Heart left ventricle (tissue), 16 donors: ENCODE measurements at regions not wholly inside any gene's neighbourhood (a gene's known extent, or its start where the extent isn't known, plus 50 kb on each side); places are given as distances from the start of the nearest gene placed in this dataset.
A peak's percentile ranks its signal among the peaks of the same experiment; 100 is the strongest.

Experiments used
- ATAC-seq, 4 donors: fragments of 200-7000 bp; cut with Tn5 transposase; one replicate each; pipeline ENCODE4 v1.9.1; 2020 to 2022; ENCODE audit warnings: moderate library complexity in 4 of 4, mild to moderate bottlenecking in 3 of 4, moderate number of reproducible peaks in 1 of 4
- DNase-seq, 5 donors: peaks; one replicate each; pipeline ENCODE4 v3.0.0-alpha.2; 2020
- H3K27ac ChIP-seq, 12 donors: fragments of 200-600 bp; sonication (generic) in 4 of 12; one replicate each; pipeline versions ENCODE4 v1.5.0 to v1.8.0; 2016 to 2022; ENCODE audit warnings: mild to moderate bottlenecking in 2 of 12
- H3K27me3 ChIP-seq, 9 donors: fragments of 200-600 bp; sonication (generic) in 2 of 9; one replicate each; pipeline versions ENCODE4 v1.5.1 to v1.8.0; 2016 to 2022; ENCODE audit warnings: mild to moderate bottlenecking in 3 of 9
- H3K36me3 ChIP-seq, 9 donors: fragments of 200-600 bp; sonication (generic) in 2 of 9; one replicate each; pipeline versions ENCODE4 v1.5.0 to v1.8.0; 2018 to 2022; ENCODE audit warnings: mild to moderate bottlenecking in 2 of 9
- H3K4me1 ChIP-seq, 12 donors: fragments of 200-600 bp; sonication (generic) in 4 of 12; one replicate each; pipeline versions ENCODE4 v1.5.0 to v1.8.0; 2016 to 2022; ENCODE audit warnings: mild to moderate bottlenecking in 3 of 12
- H3K4me3 ChIP-seq, 12 donors: fragments of 200-600 bp; sonication (generic) in 4 of 12; one replicate each; pipeline versions ENCODE4 v1.5.0 to v1.8.0; 2017 to 2022; ENCODE audit warnings: mild to moderate bottlenecking in 9 of 12, moderate library complexity in 4 of 12
- H3K9me3 ChIP-seq, 12 donors: fragments of 200-600 bp; sonication (generic) in 4 of 12; one replicate each; pipeline versions ENCODE4 v1.5.0 to v1.8.0; 2016 to 2022; ENCODE audit warnings: mild to moderate bottlenecking in 1 of 12
- CTCF ChIP-seq, 12 donors: fragments of 200-600 bp; sonication (generic) in 4 of 12; IDR thresholded peaks; one replicate each; pipeline versions ENCODE4 v1.5.0 to v1.8.0; 2018 to 2022; ENCODE audit warnings: antibody characterized with exemption in 12 of 12, mild to moderate bottlenecking in 5 of 12
- POLR2A ChIP-seq, 2 donors: fragments of 450-650 bp; IDR thresholded peaks; one replicate each; pipeline ENCODE4 v1.6.1; 2017; ENCODE audit warnings: antibody characterized with exemption in 2 of 2, mild to moderate bottlenecking in 2 of 2, moderate library complexity in 2 of 2
- WGBS, 4 donors: extraction: QIAGEN DNeasy Blood & Tissue Kit in 2 of 4; methylation state at CpG; one replicate each; pipeline versions ENCODE4 v1.1.5 to v1.1.7; 2013 to 2018; 5-methylcytosine and 5-hydroxymethylcytosine counted together
- intact Hi-C, 10 donors: fragments of 100-400 bp; cut with DNase I; formaldehyde crosslinking; loops; one replicate each; pipeline versions ENCODE4 v1.11.1 to v1.14.2; 2022
- donor health status: ischemic (EF 13 %, LVEDD 7.1; RV severe dilation, severe dysfunction).
- donor health status: healthy with polysubstance abuse.
- donor health status: DM: no; HTN: yes; CAD: no.
- donor health status: DM: no; HTN: no; CAD: no.
- donor health status: ischemic (EF 25% LVEDD 6.9; RV normal size, moderate dysfunction).
- donor health status: ischemic (EF 25% LVEDD 5.7; RV mildly dilated, moderate dysfunction).
- donor health status: healthy.
- donor health status: DM: yes; HTN: yes; CAD: no.
- donor health status: ischemic (EF 35%, LVEDD 5.7; RV mildly dilated, moderate dysfunction).
- donor health status: nonischemic (EF 11% LVEDD 7.7; RV severe dilation, severe dysfunction).
- donor health status: DM: yes; HTN: yes; CAD: no.
- donor health status: PGD.
- donor health status: ischemic (EF 29% LVEDD 5.4; RV normal size, mild dysfunction).
- donor health status: nonischemic (EF 23%, LVEDD 6.1; RV moderate dilation, normal function).

- TF ChIP-seq CTCF (IDR thresholded peaks at IDR 0.05) (no peak), POLR2A (IDR thresholded peaks at IDR 0.05) (no peak)
- H3K4me3 ChIP-seq = no peak overlapping the region
- no peaks in the 10 kb centered on the region for H3K9me3 ChIP-seq
- no peak overlapping the region for H3K27ac ChIP-seq
- H3K27me3 ChIP-seq = no peaks in the 10 kb centered on the region
- WGBS, 4 donors = 76 to 83% (median 79%) methylated on average over 5 of the region's 5 CpGs
- intact Hi-C loops = loop anchor here in 3 of 10 donors (10.0 kb wide), 2 partner anchors 56 to 64 kb away; no protein-coding TSS in a partner anchor
- H3K36me3 ChIP-seq = no peaks in the 10 kb centered on the region
- DNase-seq (no peak), ATAC-seq (no peak)
- H3K4me1 ChIP-seq = peaks cover 0 to 12% (median 2%) of the 10 kb centered on the region in 12 donors
These were observed 176.4 kb upstream of the KCNJ16 start for GRCh38 chr17:69898601-69899000.

- H3K27ac ChIP-seq = peak overlapping the region in 7 of 12 donors; percentile 2 to 64 (median 41)
- ATAC-seq = no peak
- no peaks in the 10 kb centered on the region for H3K9me3 ChIP-seq
- no peaks in the 10 kb centered on the region for H3K36me3 ChIP-seq
- H3K27me3 ChIP-seq = no peaks in the 10 kb centered on the region
- TF ChIP-seq CTCF (IDR thresholded peaks at IDR 0.05) (no peak), POLR2A (IDR thresholded peaks at IDR 0.05) (no peak)
- no peak overlapping the region for H3K4me3 ChIP-seq
- peaks cover 0 to 12% (median 2%) of the 10 kb centered on the region in 12 donors for H3K4me1 ChIP-seq
- no peak for DNase-seq
- intact Hi-C loops = no loop called here
- WGBS, 4 donors = 86 to 97% (median 94%) methylated on average over 3 of the region's 3 CpGs
These were observed 174.9 kb upstream of the KCNJ16 start for GRCh38 chr17:69900101-69900500.

- Histone ChIP-seq H3K4me1 (peaks cover 0 to 12% (median 2%) of the 10 kb centered on the region in 12 donors), H3K27me3 (no peaks in the 10 kb centered on the region), H3K9me3 (no peaks in the 10 kb centered on the region), H3K4me3 (no peak overlapping the region), H3K36me3 (no peaks in the 10 kb centered on the region), H3K27ac (peak overlapping the region in 10 of 12 donors; percentile 2 to 64 (median 34))
- peak; percentile 93 to 100 (median 98) for ATAC-seq
- 17 to 32% (median 22%) methylated on average over 8 of the region's 8 CpGs for WGBS, 4 donors
- intact Hi-C loops = no loop called here
- peak in 4 of 5 donors; percentile 57 to 79 (median 60) for DNase-seq
- TF ChIP-seq POLR2A (IDR thresholded peaks at IDR 0.05) (no peak), CTCF (IDR thresholded peaks at IDR 0.05) (no peak)
These were observed 174.2 kb upstream of the KCNJ16 start for GRCh38 chr17:69900829-69901228.

GRCh38 chr17:69906306-69906705, 168.7 kb upstream of the KCNJ16 start:
- DNase-seq = no peak
- WGBS, 4 donors = 92 to 98% (median 96%) methylated on average over 4 of the region's 4 CpGs
- intact Hi-C loops = no loop called here
- H3K9me3 ChIP-seq = no peaks in the 10 kb centered on the region
- H3K27ac ChIP-seq = peak overlapping the region in 1 of 12 donors; percentile 31
- no peaks in the 10 kb centered on the region for H3K36me3 ChIP-seq
- TF ChIP-seq POLR2A (IDR thresholded peaks at IDR 0.05) = no peak
- no peak for TF ChIP-seq CTCF (IDR thresholded peaks at IDR 0.05)
- no peak overlapping the region for H3K4me3 ChIP-seq
- H3K27me3 ChIP-seq = no peaks in the 10 kb centered on the region
- H3K4me1 ChIP-seq = peaks cover 0 to 21% (median under 1%) of the 10 kb centered on the region in 12 donors
- ATAC-seq = no peak
